Stimulated activated CD8-positive, alpha-beta memory T cell treated with anti-CD3 and anti-CD28 coated beads, Interleukin-7, amount 100 ng/mL, for 4 hours (primary cell): ENCODE measurements at regions not wholly inside any gene's neighbourhood (a gene's known extent, or its start where the extent isn't known, plus 50 kb on each side); places are given as distances from the start of the nearest gene placed in this dataset.

Experiments used
- DNase-seq, 2 donors: peaks; one replicate each; pipeline ENCODE4 v3.0.0-alpha.2; 2020; ENCODE audit warnings: low read depth in 2 of 2

DNA sequence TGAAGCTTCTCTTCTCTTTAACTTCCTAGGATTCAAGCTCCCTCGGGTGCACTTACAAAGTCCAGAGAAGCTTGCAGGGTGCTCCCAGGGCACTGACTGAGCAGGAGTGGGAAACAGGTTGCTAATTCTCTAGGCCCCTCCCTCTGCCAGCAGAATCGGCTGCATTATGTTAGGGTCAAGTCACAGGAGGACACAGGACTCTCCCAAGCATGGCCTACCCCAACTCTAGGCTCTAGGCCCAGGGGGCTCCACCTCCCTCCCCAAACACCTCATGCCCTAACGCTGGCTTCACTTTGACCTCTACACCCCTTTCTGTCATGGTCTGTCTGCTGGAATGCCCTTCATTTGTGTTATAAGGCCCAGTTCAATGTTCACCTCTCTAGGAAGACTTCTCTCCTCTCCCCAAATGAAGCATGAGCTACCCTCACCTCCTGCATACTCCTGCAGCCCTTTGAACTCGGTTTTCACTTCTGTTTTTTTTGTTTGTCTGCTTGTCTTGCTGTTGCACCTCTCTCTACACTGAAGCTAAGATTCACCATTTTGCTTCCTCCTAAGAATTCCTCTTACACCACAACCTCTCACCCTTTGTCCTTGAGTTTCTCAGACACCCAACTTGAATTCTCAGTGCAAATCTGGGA is 521.8 kb upstream of the ID2 start:
- DNase-seq: no peak

DNA sequence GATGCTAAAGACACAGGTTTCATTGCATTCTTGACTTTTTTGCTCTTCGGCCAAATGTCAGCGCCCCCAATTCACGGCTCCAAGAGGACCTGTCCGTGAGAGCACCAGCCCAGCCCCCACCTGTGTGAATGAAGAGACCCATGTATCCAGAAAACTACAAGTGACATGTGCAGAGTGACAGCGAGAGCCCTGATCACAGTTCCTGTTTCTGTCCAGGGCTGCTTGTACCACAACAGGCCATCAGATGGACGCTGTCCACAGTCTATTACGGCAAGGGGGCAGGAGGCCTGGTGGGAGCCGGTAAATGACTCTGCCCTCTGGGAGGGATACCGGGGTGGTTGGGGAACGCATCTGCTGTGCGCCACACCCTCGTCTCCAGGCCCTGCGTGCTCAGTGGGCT is 520.9 kb upstream of the ID2 start:
- no peak for DNase-seq

DNA sequence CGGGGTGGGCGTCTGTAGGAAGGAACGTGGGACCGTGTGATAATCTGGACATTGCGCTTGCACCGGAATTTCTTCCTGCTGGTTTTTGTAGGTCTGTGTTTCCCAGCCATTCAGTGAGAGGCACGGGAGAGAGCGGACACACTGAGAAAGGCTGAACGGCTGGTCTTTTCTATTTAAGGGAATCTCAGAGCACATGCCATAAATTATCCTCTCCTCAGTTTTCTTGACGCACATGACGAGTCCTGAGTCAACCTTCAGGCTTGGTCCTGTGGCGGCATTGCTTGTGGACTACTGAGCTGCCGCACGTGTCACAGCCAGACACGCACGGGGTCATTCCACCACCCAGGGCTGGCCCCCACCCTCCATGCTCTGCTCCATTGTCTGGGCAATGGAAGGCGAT is 519.3 kb upstream of the ID2 start:
- DNase-seq: no peak

DNA sequence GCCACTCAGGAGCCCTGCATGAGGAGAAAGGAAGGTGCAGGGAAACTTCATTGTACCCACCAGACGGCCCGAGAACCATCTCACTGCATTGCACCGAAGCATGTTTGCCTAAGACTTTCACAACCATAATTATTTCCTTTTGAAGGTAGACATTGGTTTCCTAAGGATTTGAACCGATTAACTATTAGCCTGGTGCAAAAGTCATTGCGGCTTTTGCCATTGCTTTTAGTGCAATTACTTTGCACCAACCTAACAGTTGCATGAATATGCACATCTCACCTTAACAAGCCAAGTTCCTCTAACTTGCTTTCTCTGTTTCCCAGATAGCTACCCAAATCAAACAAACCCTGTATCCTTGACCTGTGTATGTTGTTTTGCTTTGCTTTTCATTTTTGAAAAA is 516.3 kb upstream of the ID2 start:
- no peak for DNase-seq

DNA sequence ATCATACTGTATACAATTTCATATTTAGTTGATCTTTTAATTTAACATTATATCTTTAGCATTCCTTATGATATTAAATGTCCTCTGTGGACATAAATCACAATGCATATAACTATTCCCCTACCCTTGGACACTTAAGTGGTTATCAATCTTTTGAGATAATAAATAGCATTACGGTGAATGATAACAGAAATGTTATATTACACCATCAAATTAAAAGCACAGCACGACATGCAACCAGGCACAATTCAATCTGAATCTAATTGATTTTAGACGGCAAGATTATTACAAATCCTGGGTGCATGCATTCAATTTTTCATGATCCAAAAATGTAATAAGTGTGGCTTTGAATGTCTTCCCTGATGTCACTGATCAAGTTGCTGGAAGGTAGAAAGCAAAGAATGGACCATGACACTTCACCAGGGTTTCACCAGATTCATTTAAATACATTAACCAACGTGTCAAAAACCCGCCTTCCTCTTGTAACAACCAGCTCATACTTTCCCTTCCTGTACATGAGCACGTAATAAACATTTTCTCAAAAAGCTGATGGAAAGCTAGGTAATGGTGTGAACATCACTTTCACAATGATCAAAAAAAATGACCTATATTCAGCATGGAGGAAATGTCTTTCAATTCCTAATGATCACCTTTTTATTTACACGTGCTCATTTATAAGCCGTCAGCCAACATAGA is 513.7 kb upstream of the ID2 start:
- DNase-seq: no peak

DNA sequence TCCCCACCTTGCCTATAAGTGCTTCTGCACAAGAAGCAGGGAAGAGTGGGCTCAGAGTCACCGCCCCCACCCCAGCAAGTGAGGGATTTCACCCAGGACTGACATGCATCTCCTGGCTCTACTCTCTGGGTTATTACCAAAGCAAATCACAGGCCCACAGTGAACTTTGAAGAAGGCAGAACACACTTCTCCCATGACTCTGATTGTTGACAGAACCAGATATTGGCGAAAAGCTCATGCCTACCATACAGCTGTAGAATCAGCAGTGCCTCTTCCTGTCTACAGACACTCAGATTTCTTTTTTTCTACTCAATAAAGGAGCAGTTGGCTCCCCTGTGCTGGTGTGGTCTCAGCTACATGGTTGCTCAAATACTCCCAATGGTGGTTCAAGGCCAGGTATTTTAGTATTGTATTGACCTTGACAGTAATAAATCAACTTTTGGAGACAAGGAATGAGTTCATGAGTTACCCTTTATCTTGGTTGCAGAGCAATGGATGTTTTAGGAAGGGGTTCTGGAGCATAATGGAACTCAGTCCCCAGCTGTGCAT is 512.9 kb upstream of the ID2 start:
- no peak for DNase-seq

DNA sequence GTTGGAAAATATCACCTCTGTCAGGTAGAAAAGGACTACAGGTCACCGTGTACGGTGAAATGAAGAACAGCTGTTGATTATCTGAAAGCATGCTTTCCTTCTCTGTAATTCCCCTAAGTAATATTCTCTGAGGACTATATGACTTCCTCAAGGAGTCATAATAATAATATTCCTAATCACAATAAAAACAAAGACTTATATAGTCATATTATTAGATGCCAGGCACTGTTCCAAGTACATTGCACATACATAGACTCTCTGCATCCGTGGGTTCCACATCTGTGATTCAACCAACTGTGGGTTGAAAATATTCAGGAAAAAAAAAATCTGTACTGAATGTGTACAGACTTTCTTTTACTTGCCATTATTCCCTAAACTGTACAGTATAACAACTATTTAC is 512.4 kb upstream of the ID2 start:
- DNase-seq: no peak

DNA sequence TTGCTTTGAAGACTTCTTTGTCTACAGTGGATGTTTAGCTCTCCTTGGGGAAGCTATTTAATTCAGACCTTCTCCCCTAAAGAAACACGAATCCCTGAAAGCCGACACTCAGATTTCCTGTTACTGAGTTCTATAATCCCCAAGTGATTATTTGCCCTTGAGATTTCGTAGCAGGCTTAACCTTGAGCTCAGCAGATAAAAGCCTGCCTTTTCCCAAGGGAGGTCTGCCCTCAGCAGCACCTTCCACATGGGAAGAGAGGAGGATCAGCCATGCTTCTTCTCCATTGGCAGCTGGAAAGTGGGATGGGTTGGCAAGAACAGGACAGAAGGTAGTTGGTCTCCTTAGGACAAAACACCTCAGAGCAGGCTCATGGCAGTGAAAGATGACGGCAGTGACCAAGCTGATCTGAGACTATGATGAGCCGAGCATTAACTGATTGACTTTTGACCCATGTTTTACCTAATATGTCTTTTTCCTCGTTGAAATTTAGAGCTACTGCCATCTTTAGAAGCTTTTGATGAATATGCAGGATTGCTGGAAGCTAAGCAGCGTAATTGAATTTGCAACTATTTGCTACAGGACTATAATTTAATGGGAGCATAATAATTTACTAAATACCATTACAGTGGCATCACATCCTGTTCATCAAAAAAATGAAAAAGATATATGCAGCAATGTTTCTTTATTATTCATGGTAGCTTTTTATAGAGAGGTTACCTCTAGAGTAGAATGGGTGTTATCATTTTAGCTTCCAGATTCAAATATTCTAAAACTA is 511.1 kb upstream of the ID2 start:
- no peak for DNase-seq

DNA sequence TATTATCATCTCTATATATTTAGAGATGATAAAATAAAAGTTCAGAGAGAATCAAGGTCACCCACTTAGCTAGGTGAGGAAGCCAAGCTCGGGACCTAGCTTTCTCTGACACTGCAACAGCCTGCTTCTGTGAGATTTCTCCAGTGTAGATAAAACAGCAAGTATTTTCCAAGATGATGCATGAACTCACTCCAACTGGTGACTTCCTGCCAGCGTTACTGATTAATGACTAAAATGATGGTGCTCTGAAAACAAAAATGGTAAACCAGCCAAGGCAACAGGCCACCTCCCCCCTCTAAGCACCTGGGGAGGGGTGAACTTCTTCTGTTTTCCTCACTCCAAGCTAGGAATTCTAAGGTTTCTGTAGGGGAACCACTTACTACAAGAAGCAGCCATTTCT is 510.2 kb upstream of the ID2 start:
- no peak for DNase-seq

DNA sequence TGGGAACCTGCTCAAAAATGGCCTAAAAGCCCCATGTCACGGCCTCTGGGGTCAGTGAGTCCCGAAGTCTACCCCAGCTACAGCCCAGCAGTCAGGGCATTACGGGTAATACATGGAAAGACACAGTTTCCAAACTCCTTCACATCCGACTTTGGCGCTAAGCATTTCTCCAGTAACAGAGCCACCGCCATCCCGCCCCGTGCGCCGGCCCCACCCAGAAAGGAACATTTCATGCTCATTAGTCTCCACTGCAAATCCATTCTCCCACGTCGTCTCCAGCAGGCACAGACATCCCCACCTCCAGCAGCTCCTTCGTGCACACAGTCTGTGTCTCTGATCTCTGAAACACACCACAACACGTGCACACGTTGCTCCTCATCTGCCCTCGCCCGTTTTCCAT is 509.2 kb upstream of the ID2 start:
- no peak for DNase-seq

DNA sequence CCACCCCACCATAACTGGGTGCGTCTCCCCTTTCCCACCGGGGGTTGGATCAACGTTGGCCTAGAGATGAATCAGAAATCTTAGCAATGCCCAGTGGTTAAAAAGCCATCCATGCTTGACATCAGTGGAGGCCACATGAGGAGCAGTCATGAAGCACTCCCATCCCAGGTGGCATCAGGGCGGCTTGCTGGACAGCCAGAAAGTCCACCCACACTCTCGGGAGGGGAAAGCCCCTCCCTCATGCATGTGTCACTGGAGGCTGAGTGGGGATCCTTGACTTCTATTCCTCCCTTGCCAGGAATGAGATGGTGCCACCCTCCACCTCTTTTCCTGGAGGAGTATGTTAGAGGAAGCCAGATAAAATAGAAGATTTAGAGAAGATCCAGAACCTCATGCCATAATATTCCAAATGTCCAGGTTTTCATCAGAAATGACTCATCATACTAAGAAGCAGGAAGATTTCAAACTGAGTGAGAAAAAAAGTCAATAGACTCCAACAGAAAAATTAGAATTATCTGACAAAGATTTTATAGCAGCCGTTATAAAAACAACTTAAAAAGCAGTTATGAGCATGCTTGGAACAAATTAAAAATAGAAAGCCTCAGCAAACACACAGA is 507.1 kb upstream of the ID2 start:
- no peak for DNase-seq

DNA sequence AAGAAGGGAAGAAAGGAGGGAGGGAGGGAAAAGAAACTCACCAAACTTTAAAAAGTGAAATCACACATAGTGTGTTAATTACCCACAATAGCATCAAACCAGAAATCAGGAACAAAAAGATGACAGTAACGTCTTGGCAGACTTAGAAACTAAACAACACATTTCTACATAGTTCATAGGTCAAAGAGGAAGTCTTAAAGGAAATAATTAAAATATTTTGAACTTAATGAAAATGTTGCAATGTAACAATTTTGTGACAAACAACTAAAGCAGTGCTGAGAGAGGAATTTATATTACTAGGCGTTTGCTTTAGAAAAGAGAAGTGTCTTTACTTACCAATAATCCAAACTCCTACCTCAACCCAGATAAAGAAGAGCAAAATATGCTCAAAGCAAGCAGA is 505.0 kb upstream of the ID2 start:
- no peak for DNase-seq

DNA sequence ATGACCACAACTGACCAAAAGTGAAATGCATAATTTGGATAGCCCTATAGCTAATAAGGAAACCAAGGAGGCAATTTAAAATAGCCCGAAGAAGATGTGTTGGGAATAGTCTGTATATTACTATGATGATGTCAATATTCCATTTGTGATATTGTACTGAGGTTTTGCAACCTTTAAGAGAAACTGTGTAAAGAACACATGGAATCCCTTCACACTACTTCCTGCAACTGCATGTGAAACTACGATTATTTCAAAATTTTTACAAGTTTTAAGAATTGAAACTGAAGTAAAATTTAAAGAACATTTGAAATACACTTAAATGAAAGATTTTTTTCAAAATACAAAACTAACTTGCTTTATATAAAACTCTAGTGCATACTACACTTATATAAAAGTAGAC is 504.3 kb upstream of the ID2 start:
- no peak for DNase-seq

DNA sequence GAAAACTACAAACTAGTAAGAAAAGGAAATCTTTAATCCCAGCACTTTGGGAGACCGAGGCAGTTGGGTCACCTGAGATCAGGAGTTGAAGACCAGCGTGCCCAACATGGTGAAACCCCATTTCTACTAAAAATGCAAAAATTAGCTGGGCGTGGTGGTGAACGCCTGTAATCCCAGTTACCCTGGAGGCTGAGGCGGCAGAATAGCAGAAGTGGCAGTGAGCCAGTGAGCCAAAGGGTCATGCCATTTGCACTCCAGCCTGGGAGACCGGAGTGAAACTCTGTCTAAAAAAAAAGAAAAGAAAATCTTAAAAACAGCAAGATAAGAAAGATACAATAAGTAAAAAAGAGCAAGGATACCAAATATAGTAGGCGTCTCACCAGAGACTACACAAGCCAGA is 502.9 kb upstream of the ID2 start:
- no peak for DNase-seq

DNA sequence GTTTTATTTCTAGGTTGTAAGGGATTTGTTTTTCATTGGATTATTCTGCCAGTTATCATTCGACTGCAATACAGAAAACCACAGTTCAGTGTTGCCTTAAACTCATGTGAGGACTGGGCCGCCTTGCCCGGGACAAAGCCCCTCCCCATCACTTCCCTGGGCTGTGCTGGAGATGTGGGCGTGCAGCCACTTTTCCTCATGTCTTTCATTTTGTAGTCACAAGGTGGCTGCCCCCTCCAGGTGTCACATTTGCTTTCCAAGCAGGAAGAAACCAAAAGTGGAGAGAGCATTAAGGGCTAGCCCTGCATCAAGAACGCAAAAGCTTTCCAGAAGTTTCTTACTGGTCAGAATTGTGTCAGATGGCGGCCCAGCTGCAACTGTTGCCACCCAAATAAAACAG is 492.5 kb upstream of the ID2 start:
- no peak for DNase-seq

DNA sequence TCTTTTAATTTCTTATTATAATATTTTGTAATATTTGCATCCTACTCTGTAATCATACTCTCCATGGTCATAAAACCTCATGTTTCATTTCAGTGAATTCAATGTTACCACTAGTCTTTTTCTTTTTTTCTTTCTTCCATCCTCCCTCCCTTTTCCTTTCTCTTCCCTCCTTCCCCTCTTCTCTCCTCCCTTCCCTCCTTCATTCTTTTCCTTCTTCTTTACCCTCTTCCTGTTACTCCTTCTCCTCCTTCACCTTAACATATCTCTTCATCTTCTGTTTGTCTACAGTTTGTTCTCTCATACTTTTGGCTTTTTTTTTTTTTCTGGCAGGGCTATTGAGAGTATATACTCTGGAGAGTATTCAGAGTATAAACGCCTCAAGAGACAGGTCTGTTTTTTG is 491.6 kb upstream of the ID2 start:
- no peak for DNase-seq

DNA sequence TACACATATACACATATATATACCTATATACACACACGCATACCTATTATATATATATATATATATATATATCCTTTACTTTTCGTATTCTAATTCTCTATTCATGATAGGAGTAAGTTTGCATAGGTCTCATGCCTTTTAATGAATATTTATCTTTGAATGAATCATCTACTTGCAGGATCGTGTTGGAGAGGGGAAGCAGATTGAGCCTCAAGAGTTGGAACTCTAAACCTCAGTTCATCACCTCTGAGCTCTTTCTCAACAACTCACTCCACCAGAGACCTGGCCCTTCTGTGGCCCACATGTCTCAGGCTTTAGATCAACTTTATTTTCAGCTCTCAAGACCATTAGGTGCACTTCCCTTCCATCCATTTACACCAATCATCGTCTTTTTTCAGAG is 490.4 kb upstream of the ID2 start:
- DNase-seq: no peak

DNA sequence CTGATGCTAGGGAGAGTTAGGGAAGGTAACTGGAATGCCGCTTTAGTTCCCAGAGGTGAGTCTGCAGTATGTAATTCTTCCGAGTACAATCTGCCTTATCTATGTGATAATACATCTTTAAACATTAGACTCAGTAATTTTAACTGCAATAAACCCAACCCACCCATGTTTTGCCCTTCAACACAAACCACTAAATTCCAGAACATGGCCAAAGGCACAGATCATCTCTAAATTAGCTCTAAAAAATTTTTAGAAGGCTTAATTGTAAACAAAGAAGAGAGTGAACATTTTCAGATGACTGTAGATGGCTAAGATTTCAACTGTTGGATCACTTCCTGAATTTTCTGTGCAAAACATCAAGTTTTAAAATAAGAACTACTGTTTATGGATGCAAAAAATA is 488.7 kb upstream of the ID2 start:
- DNase-seq: no peak

DNA sequence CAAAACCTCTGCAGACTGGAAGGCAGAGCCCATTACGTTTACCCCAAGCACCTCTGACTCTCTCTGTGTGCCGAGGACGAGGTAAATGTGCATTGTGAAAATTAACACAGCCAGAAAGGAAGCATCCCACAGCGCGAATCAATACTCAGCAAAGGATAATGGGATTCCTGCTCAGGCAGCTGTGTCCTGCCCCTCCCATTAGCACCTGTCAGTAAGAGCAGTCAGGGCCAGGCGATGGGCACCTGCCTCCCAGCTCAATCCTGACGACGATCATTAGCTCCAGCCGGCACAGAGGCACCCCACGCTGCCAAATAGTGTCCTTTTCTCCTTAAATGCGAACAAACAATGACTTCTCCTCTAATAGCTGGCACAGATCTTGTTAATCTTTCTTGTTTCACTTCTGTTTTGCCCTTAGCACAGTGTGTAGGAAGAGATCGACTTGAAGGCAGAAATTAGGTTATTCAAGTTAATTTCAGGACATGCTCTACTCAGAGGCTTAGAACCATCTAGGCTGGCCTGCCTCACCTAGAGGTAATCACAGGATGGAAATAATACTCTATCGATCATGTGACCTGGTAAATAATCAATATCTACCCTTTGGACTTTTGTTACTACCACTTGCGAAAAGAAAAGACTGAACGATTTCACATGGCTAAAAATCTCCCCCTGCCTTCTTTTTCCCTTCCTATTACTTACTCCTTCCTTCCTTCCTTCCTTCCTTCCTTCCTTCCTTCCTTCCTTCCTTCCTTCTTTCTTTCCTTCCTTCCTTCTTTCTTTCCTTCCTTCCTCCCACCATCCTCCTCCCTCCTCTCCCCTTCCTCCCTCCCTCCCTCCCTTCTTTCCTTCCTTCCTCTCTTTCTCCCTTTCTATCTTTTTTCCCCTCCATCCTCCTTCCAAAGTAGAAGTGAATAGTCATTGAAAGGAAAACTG is 487.9 kb upstream of the ID2 start:
- no peak for DNase-seq

DNA sequence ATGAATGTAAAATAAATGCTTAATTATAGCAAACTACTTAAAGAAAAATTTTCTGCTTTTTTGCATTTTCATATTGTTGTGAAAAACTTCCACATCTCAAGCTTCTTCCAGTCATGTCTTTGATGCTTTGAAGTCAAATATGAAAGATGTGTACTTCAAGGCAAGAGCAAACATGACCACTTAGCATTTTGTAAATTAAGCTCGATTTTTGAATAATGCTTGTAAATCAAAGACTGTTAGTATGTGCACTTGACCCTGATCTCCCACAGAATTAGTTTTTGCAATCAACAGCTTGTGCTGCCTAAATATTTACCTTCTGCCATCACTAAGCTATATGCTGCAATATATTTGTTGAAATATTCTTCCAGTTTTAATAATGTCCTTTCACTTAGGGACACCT is 486.1 kb upstream of the ID2 start:
- DNase-seq: no peak

DNA sequence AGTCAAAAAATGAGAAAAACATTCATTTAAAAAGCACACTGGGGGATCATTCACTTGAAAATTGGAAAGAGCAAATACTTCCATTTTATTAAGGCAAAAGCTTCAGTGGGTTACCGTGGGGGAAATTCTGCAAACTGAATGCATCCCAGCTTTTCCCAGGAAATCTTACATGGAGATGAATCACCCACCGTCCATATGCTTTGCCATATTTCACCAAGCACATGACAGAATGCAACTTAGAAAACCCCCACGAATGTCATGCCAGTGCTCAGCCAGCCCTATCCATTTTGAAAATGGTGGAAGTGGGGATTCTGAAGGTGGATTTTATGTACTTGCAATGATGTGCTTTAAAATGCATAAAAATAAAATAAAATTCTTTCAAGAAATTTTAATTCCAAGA is 485.5 kb upstream of the ID2 start:
- DNase-seq: no peak
